Stimulated activated naive CD4-positive, alpha-beta T cell treated with Interleukin-2 at 50 U/mL for 16 hours (primary cell): ENCODE measurements at regions not wholly inside any gene's neighbourhood (a gene's known extent, or its start where the extent isn't known, plus 50 kb on each side); places are given as distances from the start of the nearest gene placed in this dataset.

Experiments used
- DNase-seq: peaks from one replicate; lab custom pipeline; 2025; lab: John Stamatoyannopoulos, UW

DNA sequence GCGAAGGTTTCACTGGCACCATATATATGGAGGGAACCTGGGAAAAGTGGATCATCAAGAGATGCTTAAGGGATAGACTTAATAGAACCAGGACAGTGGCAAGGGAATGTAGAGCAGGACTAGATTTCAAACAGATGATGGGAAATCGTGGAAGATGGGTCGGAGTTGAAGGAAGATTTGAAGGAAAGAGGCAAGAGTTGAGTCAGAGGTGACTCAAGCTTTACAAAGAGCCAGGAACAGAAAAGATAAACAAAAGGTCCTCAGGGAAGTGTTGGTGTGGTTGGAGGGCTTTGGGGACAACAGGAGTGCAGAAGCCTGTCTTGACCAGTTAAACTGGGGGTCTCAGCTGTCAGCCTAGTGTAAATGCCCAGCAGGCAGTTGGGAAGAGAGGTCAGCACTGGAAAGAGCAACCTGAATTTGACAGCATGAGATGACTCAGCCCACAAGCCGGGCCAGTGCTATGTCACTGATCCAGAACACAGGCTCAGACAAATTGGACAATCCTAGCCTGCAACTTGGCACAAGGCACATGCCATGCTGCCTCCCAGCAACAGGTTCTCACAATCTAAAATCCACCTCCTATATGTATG is 230.5 kb downstream of the IDS start:
- DNase-seq: no peak

DNA sequence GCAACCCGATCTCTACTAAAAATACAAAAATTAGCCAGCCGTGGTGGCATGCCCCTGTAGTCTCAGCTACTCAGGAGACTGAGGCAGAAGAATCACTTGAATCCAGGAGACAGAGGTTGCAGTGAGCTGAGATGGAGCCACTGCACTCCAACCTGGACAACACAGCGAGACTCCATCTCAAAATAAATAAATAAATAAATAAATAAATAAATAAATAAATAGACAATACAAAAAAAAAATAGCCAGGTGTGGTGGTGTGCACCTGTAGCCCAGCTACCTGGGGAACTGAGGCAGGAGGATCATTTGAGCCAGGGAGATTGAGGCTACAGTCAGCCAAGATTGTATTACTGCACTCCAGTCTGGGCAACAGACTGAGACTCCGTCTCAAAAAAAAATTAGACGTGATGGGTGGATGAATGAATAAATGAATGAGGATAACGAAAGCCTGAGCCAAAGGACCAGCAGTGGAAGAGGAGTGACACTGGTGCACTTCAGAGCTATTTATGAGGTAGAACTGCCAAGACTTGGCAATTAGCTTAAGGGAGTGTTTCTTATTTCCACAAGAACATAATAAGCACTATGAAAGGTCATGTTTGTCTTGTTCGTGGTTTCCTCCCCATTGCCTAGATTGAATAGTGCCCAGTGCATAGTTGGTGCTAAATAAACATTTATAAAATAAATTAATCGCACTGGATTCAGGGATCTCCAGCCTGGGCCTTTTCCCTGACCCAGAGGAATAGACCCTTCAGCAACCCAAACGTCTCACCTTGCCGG is 232.2 kb downstream of the IDS start:
- DNase-seq: no peak

DNA sequence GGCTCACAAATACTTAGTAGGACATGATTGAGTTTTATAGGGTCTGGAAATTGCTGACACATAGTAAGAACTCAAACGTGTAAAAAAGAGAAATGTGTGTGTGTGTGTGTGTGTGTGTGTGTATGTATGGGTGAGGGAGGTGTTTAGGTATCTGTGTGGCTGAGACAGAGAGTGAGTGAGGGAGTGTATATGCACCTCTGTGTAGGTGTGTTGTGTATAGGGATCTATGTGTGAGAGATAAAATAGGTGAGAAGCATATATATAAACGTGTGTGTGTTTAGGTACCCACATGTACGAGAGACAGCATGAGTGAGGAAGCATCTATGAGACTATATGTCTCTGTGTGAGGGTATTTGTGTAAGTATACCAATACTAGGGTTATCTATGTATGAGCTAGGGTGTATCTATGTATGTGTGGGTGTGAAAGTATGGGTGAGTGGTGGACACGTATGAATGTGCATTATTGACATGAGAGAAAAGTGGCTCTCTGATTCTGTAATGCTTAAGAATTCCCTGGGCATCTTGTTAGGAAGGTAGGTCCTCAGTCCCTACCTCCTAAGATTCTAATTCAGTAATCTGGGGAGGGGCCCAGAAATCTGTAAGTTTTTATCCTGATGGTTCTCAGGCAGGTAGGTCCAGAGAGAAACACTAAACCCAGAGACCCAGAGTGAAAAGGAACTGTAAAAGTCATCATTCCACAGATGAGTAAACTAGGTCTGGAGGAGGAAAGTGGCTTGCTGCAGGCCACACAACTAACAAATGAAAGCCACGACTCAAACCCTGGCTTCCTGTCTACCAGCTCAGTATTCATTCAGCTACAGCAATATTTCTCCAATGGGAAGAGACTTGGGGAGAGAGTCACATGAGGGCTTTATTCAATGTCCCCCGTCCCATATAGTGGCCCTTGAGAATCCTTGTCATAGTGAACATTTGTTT is 237.0 kb downstream of the IDS start:
- no peak for DNase-seq

DNA sequence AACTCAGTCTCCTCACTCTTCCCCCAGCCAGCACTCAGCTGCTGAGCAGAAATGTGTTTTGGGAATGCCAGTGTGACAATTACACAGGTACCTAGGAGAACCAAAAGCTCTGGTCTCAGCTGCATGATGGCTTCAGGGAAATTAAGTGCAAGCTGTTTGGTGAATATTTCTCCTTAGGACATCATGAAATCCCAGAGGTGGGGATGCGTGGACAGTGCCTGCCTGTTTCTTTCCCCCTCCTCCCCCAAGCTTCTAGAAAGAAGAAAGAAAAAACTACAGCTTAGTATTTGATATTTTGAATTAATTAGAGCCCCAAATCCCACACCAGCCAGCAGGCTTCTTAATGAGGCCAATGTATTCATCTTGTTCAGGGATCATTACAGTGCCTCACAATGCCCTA is 243.0 kb downstream of the IDS start:
- DNase-seq: no peak

DNA sequence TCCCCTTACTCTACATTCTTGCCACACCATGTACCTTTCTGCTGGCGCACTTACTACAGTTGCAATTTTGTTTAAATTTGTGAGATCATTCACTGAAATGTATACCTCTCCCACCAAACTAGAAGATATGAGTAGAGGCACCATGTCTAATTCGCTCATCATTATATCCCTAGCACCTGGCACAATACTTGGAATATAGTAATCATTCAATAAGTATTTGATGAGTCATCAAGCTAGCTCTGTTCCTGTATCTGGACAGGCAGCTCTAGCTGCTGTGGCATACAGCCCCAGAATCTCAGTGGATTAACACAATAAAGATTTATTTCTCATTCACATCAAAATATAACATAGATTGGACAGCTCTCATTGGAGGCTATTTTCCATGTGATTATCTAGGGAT is 245.9 kb downstream of the IDS start:
- DNase-seq: no peak

DNA sequence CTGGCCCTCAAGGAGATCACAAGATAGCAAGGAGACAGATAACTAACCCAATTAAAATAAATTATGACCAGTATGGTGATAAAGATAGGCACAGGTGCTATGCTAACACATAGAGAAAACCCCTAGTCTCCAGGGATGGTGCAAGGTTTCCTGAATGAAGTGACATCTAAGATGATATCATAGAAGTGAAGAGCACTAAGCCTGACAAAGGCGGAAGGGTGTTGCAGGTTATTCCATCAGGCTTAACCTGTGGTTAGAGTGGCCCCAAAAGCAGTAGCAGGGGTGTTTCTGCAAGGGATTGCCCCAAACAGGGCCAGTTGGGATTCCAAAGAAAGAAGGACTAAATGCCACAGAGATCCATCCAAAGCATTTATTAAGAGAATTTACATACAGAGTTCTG is 249.2 kb downstream of the IDS start:
- DNase-seq: no peak

DNA sequence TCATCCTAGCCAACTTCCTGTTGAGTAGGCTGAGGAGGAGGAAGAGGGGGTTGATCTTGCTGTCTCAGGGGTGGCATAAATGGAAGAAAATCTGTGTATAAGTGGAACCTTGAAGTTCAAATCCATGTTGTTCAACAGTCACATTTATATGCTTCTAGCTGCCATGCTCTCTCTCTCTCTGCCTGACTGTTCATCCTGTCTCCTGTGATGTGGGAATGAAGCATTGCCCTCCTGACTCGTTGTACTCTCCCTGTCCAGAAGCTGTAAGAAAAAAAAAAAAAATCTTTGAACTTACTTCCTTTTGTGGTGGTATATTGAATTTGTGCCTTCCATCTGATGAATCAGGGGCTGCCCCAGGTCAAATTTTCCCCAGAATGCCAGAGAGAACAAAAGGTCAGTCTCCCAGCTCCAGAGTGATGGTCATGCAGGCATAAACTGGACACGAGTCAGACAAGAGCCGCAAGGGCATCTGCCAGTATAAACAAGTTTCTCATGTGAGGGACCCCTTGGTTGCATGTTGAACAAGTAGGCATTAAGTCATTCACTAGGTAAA is 257.0 kb downstream of the IDS start:
- DNase-seq: no peak

DNA sequence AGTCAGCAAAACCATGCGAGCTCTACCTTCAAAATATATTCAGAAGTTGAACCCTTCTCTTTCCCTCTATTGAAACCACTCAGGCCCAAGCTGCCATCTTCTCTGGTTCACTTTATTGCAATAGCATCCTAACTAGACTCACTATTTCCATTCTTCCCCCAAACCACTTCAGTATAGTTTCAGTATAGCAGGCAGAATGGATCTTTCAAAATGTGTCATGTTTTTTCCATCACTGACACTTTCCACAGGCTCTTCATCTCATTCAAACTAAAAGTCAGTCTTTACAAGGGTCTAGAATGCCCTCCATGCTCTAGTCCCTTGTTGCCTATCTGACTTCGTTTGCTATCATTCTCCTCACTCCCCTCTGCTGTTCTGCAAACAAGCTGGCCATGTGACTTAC is 274.4 kb downstream of the IDS start:
- DNase-seq: no peak

DNA sequence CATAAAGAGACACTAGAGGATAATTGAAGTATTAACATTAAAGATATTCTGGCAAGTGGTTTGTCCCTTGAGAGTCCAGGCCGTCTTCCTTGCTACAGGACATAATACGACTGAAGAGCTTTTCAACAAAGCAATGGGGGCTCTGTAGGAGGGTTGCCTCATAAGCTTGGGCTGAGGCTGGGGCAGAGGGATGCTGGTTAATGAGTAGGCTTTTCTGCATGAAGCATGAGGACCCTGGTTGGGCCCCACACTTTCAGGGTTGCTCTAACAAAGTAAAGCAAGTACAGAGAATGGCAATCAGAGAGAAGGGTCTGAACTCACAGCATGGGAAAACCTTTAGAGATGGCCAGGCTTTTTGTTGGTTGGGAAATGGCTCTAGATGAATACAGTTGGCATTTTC is 281.3 kb downstream of the IDS start:
- no peak for DNase-seq

DNA sequence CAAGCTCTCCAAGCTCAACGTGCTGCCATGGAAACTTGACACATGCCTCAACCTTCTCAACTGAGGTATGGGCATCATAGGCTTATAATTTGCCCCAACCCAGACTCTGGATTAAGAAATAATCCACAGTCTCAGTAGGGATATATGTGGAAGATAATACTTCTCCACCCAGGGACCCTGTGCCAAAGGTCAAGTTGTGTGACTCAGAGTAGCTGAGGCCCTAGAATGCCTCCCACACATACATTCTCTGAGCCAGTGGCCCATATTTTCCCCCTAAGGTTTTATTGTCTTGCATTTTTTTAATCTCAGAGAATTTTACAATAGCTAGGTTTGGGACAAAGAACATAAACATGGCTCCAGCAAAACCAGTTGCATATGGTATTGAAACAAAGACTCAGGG is 283.1 kb downstream of the IDS start:
- no peak for DNase-seq

DNA sequence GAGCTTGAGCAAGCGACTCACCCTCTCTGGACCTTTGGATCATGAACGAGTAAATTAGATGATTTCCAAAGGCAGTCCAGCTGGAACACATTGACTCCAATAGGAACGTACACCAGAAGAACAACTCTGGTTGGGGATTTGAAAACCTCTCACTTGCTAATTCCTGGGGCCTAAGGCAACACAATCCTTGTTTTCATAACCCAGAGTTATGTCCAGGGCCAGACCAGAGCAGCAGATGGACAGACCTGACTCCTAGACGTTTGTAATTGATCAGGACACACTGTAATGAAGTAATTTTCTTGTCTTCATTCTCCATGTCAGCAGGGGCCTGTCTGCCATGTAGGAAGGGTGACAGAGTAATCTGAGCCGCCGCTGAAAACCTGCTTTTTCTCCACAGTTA is 283.9 kb downstream of the IDS start:
- no peak for DNase-seq

DNA sequence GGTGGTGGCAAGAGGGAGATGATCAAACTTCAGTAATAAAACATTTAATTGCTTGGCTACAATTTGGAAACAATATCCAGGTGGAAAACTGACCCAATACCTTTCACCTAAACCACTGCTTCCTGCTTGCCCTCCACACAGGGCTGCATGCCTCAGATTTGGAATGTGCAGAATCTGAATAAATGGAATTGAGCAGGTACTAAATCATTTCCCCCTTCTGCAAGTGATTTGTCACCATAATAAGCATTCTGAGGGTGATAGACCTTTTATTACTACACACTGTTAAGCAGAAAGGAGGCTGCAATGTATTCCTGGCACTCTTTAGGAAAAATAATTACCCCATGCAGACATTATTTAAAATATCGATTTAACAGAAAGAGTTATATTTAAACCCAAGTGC is 291.8 kb downstream of the IDS start:
- DNase-seq: no peak

DNA sequence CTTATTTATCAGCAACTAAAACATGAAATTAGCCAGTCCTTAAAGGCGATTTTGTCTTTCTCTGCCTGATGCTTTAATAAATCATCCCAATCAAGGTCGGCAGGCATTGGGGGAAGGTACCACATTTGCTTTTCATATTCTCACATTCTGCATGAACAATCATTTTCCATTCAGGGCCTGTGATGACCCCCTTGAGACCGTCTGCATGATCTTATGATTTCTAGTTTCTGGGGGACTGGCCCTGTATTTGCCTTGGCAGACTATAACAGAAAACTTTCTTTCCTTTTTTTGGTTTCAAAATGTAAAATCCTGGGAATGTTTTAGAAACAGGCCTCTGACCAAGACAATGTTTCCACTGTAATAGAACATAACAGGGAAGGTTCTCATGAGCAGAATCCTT is 296.8 kb downstream of the IDS start:
- no peak for DNase-seq

DNA sequence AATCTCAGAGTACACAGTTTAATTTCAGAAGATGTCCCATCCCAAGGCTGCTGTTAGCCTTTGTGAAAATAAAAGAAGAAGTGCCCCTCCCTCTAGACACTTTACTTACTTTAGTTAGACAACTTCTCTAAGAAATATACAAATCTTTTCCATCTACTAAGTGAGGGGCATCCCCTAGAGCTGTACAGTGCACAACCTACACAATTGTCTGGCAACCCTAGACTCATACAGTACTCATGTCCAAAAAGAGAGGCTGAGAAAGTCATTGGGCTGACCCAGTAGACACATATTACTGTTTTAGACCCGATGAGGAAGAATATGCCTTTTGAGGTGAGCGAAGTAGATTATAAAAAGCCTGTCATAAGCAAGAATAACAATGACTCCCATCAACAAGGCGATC is 297.6 kb downstream of the IDS start:
- no peak for DNase-seq

DNA sequence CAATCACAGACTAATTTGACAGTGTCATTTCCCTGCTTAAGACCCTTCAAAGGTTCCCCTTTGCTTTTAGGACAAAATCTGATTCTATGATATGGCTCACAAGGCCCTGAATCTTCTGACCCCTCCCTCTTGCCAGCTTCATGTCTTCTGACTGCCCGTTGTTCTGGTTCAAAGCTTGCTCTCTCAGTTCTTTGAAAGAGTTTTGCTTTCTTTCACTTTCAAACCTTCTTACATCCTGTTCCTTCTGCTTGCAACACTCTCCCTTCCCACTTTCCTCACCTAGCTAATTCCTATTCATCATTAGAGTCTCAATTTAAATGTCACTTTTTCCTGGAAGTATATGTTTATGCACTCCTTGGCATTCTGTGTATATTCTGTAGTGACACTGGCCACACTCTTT is 299.2 kb downstream of the IDS start:
- no peak for DNase-seq

DNA sequence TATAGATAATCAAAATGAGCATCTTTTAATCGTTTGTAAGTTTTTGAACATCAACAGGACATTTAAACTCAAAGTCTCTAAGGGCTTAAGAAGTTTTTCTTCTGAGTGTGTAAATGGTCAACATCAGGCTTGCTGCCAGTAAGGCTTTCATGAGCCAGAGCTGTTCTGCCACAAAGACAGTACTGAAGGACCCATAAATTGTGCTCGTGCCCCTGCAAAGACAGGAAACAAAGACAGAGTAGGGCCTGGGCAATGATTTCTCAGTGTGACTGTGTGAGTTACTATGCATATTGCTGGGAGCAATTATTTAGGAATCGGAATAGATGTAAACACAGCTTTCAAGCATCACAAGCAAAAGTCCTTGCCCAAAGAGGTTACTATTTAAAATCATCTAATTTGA is 300.0 kb downstream of the IDS start:
- no peak for DNase-seq

DNA sequence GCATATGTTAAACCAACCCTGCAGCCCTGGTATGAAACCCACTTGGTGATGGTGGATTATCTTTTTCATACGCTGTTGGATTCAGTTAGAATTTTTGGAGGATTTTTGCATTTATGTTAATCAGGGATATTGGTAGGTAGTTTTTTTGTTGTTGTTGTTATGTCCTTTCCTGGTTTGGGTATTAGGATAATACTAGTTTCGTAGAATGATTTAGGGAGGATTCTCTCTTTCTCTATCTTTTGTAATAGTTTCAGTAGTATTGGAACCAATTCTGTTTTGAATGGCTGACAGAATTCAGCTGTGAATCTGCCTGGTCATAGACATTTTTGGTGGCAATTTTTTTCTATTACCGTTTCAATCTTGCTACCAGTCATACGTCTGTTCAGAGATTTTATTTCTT is 305.4 kb downstream of the IDS start:
- DNase-seq: no peak

DNA sequence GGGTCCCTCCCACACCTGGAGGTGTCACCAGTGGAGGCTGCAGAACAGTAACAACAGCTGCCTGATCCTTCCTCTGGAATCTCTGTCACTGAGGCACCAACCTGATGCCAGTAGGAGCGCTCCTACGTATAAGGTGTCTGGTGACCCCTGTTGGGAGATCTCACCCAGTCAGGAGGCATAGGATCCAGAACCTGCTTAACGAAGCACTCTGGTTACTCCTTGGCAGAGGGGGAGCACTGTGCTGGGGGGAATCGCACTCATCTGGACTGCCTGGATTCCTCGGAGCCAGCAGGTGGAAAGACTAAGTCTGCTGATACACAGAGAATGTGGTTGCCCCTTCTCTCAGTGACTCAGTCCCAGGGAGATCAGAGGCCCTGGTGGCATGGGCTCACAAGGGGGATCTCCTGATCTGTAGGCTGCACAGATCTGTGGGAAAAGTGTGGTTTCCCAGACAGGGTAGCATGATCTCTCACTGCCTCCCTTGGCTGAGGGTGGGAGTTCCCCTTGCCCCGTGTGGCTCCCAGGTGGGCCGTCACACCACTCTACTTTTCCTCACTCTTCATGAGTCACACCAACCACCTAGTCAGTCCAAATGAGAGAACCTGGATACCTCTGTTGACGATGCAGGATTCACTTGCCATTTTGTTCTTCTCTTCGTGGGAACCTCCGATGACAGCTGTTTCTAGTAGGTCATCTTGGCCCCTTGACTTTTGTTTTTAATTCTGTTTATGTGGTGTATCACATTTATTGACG is 305.9 kb downstream of the IDS start:
- no peak for DNase-seq

DNA sequence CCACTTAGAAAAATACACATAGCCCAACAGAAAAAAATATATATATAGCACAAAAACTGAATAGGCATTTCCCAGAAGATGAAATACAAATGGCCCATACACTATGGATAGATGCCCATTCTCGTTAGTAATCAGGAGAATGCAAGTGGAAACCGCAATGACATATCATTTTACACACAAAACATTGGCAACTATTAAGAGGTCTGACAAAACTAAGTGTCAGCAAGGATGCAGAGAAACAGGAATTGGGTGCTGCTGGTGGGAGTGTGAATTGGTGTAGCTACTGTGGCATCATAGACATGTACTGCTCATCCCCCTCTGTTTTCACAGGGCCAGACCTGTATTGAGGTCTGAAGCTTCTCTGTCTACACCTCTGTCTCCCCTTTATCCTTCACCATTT is 320.0 kb downstream of the IDS start:
- DNase-seq: no peak

DNA sequence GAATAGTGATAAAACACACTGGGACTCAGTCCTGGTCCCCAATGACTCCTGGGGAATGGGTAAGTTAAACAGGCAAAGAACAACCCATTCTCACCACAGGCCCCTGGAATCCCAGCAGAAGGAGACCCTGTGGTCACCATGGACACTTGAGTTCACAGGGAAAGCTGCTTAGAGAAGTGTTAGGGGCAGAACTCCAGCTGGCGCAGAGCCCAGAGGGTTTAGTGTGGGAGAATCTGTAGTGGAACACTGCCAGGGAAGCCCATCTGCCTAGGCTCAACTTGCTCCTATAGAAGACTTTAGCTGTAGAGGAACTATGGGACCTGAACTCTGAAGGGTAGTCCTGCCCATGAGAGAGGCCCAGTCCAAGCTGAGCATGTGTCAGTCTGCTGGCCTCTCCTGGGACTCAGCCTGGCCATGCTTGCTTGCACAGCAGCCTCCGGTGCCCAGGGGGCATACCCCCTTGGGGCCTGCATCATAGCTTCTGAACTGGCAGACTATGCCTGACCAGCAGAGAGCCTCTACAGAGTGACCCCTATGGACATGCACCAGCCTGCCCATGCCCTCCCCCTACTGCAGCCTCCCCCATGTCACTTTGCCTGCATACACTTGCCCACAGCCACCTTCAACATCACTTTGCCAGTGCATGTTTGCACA is 343.5 kb downstream of the IDS start:
- DNase-seq: no peak

DNA sequence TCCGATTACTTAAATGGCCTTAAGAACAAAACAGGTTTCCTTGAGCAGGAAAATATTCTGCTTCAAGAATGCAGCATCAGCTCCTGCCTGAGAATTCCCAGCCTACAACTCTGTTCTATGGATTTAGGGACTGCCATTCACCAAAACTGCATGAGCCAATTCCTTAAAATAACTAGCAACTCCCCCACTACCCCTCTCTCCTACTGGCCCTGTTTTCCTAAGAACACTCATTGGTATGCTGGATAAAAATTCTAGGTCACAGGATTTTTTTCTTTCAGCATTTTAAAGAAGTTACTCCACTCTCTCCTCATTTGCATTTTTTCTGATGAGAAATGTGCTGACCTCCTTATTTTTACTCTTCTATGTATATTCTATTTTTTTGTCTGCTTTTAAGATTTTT is 347.1 kb downstream of the IDS start:
- DNase-seq: no peak

DNA sequence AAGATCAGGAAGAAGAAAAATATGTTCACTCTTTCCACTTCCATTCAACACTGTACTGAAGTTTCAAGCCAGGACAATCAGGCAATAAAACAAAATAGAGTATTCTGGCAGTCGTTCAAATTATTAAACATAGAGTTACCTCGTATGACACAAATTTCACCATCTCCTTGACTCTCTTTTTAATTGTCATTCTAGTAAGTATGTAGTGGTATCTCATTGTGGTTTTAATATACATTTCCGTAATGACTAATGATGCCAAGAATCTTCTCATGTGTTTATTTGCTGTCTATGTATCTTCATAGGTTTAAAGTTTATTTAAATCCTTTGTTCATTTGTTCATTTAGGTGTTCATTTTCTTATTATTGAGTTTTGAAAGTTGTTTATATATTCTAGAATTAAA is 352.2 kb downstream of the IDS start:
- no peak for DNase-seq
